Fibroblast of lung (primary cell): ENCODE measurements at regions not wholly inside any gene's neighbourhood (a gene's known extent, or its start where the extent isn't known, plus 50 kb on each side); places are given as distances from the start of the nearest gene placed in this dataset.

Experiments used
- EZH2 ChIP-seq: IDR thresholded peaks from 2 replicates; pipeline ENCODE4 v1.5.1; 2012; ENCODE audit warnings: low read length, control low read depth, mild to moderate bottlenecking; ENCODE audit errors: missing control alignments
- TF ChIP-seq, protein P1 (sequence below), 2 donors: IDR thresholded peaks in 1 of 2; conservative IDR thresholded peaks in 1 of 2; 1 replicate in 1 of 2; 2 replicates in 1 of 2; pipeline ENCODE4 v1.5.1; 2011 to 2012; ENCODE audit warnings: low read length in 2 of 2, control low read depth in 1 of 2, inconsistent platforms in 1 of 2, low read depth in 1 of 2, mild to moderate bottlenecking in 1 of 2

- TF ChIP-seq, protein P1, sequence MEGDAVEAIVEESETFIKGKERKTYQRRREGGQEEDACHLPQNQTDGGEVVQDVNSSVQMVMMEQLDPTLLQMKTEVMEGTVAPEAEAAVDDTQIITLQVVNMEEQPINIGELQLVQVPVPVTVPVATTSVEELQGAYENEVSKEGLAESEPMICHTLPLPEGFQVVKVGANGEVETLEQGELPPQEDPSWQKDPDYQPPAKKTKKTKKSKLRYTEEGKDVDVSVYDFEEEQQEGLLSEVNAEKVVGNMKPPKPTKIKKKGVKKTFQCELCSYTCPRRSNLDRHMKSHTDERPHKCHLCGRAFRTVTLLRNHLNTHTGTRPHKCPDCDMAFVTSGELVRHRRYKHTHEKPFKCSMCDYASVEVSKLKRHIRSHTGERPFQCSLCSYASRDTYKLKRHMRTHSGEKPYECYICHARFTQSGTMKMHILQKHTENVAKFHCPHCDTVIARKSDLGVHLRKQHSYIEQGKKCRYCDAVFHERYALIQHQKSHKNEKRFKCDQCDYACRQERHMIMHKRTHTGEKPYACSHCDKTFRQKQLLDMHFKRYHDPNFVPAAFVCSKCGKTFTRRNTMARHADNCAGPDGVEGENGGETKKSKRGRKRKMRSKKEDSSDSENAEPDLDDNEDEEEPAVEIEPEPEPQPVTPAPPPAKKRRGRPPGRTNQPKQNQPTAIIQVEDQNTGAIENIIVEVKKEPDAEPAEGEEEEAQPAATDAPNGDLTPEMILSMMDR (conservative IDR thresholded peaks at IDR 0.05 in 1 of 2, IDR thresholded peaks at IDR 0.05 in 1 of 2; ENCODE audit: low read depth in 1 of 2, low read length in 2 of 2) = no peak
- TF ChIP-seq EZH2 = no peak
Observed at GRCh38 chr4:14315129-14315528, 687.2 kb upstream of the CPEB2 start.
